ENCODE measurements at regions not wholly inside any gene's neighbourhood (a gene's known extent, or its start where the extent isn't known, plus 50 kb on each side); places are given as distances from the start of the nearest gene placed in this dataset.

DNA sequence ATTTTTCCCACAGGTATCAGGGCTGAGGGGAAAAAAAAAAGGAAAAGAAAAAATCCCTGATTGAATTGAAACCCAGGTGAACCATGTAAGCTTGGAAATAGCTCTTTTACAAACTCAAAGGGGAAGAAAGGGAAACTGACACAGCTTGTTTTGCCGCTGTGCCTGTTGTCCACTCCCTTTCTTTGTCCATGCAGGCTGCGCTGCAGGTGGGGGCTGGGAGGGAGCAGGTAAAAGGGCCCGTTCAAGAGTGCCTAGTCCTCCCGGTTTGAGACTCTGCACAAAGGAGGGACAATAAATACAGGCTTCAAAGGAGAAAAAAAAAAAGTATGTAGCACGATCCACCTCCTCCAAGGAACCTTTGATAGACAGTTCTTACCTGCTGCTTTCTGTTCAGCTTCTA, 194.8 kb downstream of the GRIN2B start:
- H3K4me2 ChIP-seq (ENCODE audit: low read depth, low read length) = no peak overlapping the region
- H3K36me3 ChIP-seq (replicated peaks; ENCODE audit: insufficient read depth, low read length) = no peaks in the 10 kb centered on the region
- H3K9ac ChIP-seq (ENCODE audit: low read length) = no peak overlapping the region
- no peak overlapping the region for H3K27ac ChIP-seq (ENCODE audit: low read length)
- no peak overlapping the region for H3K4me3 ChIP-seq (ENCODE audit: low read length)
- no peaks in the 10 kb centered on the region for H3K9me2 ChIP-seq (replicated peaks; ENCODE audit: insufficient read depth, low read length)
- H3K9me3 ChIP-seq (replicated peaks; ENCODE audit: insufficient read depth, low read length) = no peaks in the 10 kb centered on the region
- DNase-seq = no peak
- H3F3A ChIP-seq (ENCODE audit: insufficient read depth, low read length) = no peaks in the 10 kb centered on the region
- H3K4me1 ChIP-seq (ENCODE audit: low read length) = peaks cover 6% of the 10 kb centered on the region
- H3K79me2 ChIP-seq (ENCODE audit: low read length) = no peaks in the 10 kb centered on the region
- TF ChIP-seq EZH2 (optimal IDR thresholded peaks at IDR 0.05; ENCODE audit: low read depth, low read length) (no peak), EZH2phosphoT487 (IDR thresholded peaks at IDR 0.05; ENCODE audit: low read length) (no peak)
- TF ChIP-seq, protein P1, sequence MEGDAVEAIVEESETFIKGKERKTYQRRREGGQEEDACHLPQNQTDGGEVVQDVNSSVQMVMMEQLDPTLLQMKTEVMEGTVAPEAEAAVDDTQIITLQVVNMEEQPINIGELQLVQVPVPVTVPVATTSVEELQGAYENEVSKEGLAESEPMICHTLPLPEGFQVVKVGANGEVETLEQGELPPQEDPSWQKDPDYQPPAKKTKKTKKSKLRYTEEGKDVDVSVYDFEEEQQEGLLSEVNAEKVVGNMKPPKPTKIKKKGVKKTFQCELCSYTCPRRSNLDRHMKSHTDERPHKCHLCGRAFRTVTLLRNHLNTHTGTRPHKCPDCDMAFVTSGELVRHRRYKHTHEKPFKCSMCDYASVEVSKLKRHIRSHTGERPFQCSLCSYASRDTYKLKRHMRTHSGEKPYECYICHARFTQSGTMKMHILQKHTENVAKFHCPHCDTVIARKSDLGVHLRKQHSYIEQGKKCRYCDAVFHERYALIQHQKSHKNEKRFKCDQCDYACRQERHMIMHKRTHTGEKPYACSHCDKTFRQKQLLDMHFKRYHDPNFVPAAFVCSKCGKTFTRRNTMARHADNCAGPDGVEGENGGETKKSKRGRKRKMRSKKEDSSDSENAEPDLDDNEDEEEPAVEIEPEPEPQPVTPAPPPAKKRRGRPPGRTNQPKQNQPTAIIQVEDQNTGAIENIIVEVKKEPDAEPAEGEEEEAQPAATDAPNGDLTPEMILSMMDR (IDR thresholded peaks at IDR 0.05; ENCODE audit: low read length) = no peak
- H3K27me3 ChIP-seq (replicated peaks; ENCODE audit: insufficient read depth, low read length) = no peaks in the 10 kb centered on the region
- H2AFZ ChIP-seq (ENCODE audit: low read length) = no peak overlapping the region
- H4K20me1 ChIP-seq (ENCODE audit: insufficient read depth, low read length) = no peaks in the 10 kb centered on the region

- Histone ChIP-seq H3K4me2 (ENCODE audit: low read depth, low read length) (no peak overlapping the region), H3K27ac (ENCODE audit: low read length) (no peak overlapping the region), H4K20me1 (ENCODE audit: insufficient read depth, low read length) (no peaks in the 10 kb centered on the region), H3K4me3 (ENCODE audit: low read length) (no peak overlapping the region), H3K9me2 (replicated peaks; ENCODE audit: insufficient read depth, low read length) (no peaks in the 10 kb centered on the region), H3K9ac (ENCODE audit: low read length) (no peak overlapping the region), H2AFZ (ENCODE audit: low read length) (no peak overlapping the region), H3F3A (ENCODE audit: insufficient read depth, low read length) (no peaks in the 10 kb centered on the region), H3K4me1 (ENCODE audit: low read length) (no peaks in the 10 kb centered on the region), H3K27me3 (replicated peaks; ENCODE audit: insufficient read depth, low read length) (no peaks in the 10 kb centered on the region), H3K9me3 (replicated peaks; ENCODE audit: insufficient read depth, low read length) (no peaks in the 10 kb centered on the region), H3K79me2 (ENCODE audit: low read length) (no peaks in the 10 kb centered on the region), H3K36me3 (replicated peaks; ENCODE audit: insufficient read depth, low read length) (no peaks in the 10 kb centered on the region)
- DNase-seq = no peak
- TF ChIP-seq EZH2phosphoT487 (IDR thresholded peaks at IDR 0.05; ENCODE audit: low read length) = no peak
- TF ChIP-seq, protein P1 (IDR thresholded peaks at IDR 0.05; ENCODE audit: low read length) = no peak
- no peak for TF ChIP-seq EZH2 (optimal IDR thresholded peaks at IDR 0.05; ENCODE audit: low read depth, low read length)
Measured at GRCh38 chr12:13784504-13784903, 196.9 kb downstream of the GRIN2B start.

DNA sequence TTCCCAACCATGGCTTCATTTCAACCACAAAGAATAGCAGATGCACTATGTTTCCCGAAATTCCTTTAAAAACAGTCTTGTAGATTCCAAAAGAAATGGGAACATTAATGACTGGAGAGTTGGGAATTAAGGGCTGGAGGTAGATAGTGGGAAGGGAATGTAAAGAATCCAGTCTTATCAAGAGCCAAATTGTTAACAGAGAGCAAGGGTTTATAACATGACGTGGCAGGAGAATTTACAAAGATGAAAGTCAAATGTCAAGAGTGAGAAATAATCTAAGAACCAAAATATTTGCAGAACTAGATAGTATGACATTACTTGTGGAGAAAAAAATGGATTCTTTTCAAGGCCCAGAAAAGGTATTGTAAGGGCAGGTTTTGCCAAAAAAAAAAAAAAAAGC, 200.9 kb downstream of the GRIN2B start:
- no peak overlapping the region for H3K27ac ChIP-seq (ENCODE audit: low read length)
- no peaks in the 10 kb centered on the region for H3K36me3 ChIP-seq (replicated peaks; ENCODE audit: insufficient read depth, low read length)
- DNase-seq = no peak
- no peaks in the 10 kb centered on the region for H3K9me3 ChIP-seq (replicated peaks; ENCODE audit: insufficient read depth, low read length)
- H3K27me3 ChIP-seq (replicated peaks; ENCODE audit: insufficient read depth, low read length) = no peaks in the 10 kb centered on the region
- H3K79me2 ChIP-seq (ENCODE audit: low read length) = no peaks in the 10 kb centered on the region
- H3K4me3 ChIP-seq (ENCODE audit: low read length) = no peak overlapping the region
- H3K4me2 ChIP-seq (ENCODE audit: low read depth, low read length) = no peak overlapping the region
- TF ChIP-seq EZH2phosphoT487 (IDR thresholded peaks at IDR 0.05; ENCODE audit: low read length) (no peak), EZH2 (optimal IDR thresholded peaks at IDR 0.05; ENCODE audit: low read depth, low read length) (no peak)
- TF ChIP-seq, protein P1 (IDR thresholded peaks at IDR 0.05; ENCODE audit: low read length) = no peak
- no peak overlapping the region for H2AFZ ChIP-seq (ENCODE audit: low read length)
- no peaks in the 10 kb centered on the region for H3K4me1 ChIP-seq (ENCODE audit: low read length)
- no peaks in the 10 kb centered on the region for H3F3A ChIP-seq (ENCODE audit: insufficient read depth, low read length)
- no peaks in the 10 kb centered on the region for H4K20me1 ChIP-seq (ENCODE audit: insufficient read depth, low read length)
- H3K9ac ChIP-seq (ENCODE audit: low read length) = no peak overlapping the region
- no peaks in the 10 kb centered on the region for H3K9me2 ChIP-seq (replicated peaks; ENCODE audit: insufficient read depth, low read length)

Measured in MM.1S (cell line).